GM23338 (cell line): ENCODE measurements at regions not wholly inside any gene's neighbourhood (a gene's known extent, or its start where the extent isn't known, plus 50 kb on each side); places are given as distances from the start of the nearest gene placed in this dataset.

ENCODE experiments used
- CREB1 ChIP-seq: fragments of 250-450 bp; sonication (Bioruptor Pico); IDR thresholded peaks from 2 replicates; pipeline ENCODE4 v1.5.0; 2020; ENCODE audit warnings: low read depth, mild to moderate bottlenecking, moderate library complexity
- CTCF ChIP-seq, 2 experiments: fragments of 200-600 bp in 1 of 2; sonication (generic) in 1 of 2; conservative IDR thresholded peaks; 2 replicates each; pipeline versions ENCODE4 v1.5.1 to v1.6.1; 2016 to 2017; ENCODE audit warnings: antibody characterized with exemption in 2 of 2, low read depth in 2 of 2, mild to moderate bottlenecking in 2 of 2, moderate library complexity in 1 of 2
- ETS1 ChIP-seq: IDR thresholded peaks from 2 replicates; pipeline ENCODE4 v1.6.1; 2016; ENCODE audit warnings: antibody characterized with exemption
- EZH2 ChIP-seq: fragments of 200-600 bp; sonication (generic); IDR thresholded peaks from one replicate; pipeline ENCODE4 v1.8.0; 2017; ENCODE audit warnings: antibody characterized with exemption, mild to moderate bottlenecking, low read depth; ENCODE audit not compliant: unreplicated experiment
- EZH2phosphoT487 ChIP-seq: fragments of 200-600 bp; sonication (generic); IDR thresholded peaks from one replicate; pipeline ENCODE4 v1.8.1; 2018; ENCODE audit warnings: antibody characterized with exemption; ENCODE audit not compliant: unreplicated experiment
- JUNB ChIP-seq: IDR thresholded peaks from one replicate; pipeline ENCODE4 v1.6.1; 2016; ENCODE audit warnings: antibody characterized with exemption; ENCODE audit not compliant: unreplicated experiment
- NANOG ChIP-seq: IDR thresholded peaks from 2 replicates; pipeline ENCODE4 v1.6.1; 2016; ENCODE audit warnings: antibody characterized with exemption, borderline replicate concordance
- POLR2AphosphoS5 ChIP-seq: IDR thresholded peaks from 2 replicates; pipeline ENCODE4 v1.6.1; 2016; ENCODE audit warnings: antibody characterized with exemption, low read depth
- REST ChIP-seq: IDR thresholded peaks from one replicate; pipeline ENCODE4 v1.6.1; 2018; ENCODE audit warnings: antibody characterized with exemption; ENCODE audit not compliant: unreplicated experiment
- STAT1 ChIP-seq: IDR thresholded peaks from one replicate; pipeline ENCODE4 v1.6.1; 2016; ENCODE audit warnings: antibody characterized with exemption; ENCODE audit not compliant: unreplicated experiment
- ZNF114 ChIP-seq: fragments of 250-450 bp; sonication (Bioruptor Pico); IDR thresholded peaks from 2 replicates; pipeline ENCODE4 v1.5.0; 2020; ENCODE audit warnings: mild to moderate bottlenecking, moderate library complexity
- ZNF331 ChIP-seq: fragments of 250-450 bp; sonication (Bioruptor Pico); IDR thresholded peaks from 2 replicates; pipeline ENCODE4 v1.5.0; 2020; ENCODE audit warnings: low read depth, mild to moderate bottlenecking, moderate library complexity
- ZNF462 ChIP-seq: fragments of 250-450 bp; sonication (Bioruptor Pico); IDR thresholded peaks from 2 replicates; pipeline ENCODE4 v1.5.0; 2020; ENCODE audit warnings: mild to moderate bottlenecking, moderate library complexity

GRCh38 chr1:221240690-221241089 lies 361.4 kb downstream of the HLX start:
- no peak for TF ChIP-seq POLR2AphosphoS5
- no peak for TF ChIP-seq CREB1 (CRISPR knock-in tag)
- no peak for TF ChIP-seq EZH2
- TF ChIP-seq REST: no peak
- TF ChIP-seq CTCF (conservative IDR thresholded peaks at IDR 0.05; ENCODE audit: low read depth in 2 of 2): no peak
- TF ChIP-seq EZH2phosphoT487: no peak
- no peak for TF ChIP-seq NANOG
- no peak for TF ChIP-seq ETS1
- no peak for TF ChIP-seq JUNB
- no peak for TF ChIP-seq STAT1
- TF ChIP-seq ZNF331 (CRISPR knock-in tag): no peak
- no peak for TF ChIP-seq ZNF114 (CRISPR knock-in tag)
- TF ChIP-seq ZNF462: no peak
